Caco-2 (cell line): ENCODE measurements at regions not wholly inside any gene's neighbourhood (a gene's known extent, or its start where the extent isn't known, plus 50 kb on each side); places are given as distances from the start of the nearest gene placed in this dataset.
"Not testable (repeated sequence)": the region's sequence is repeated elsewhere in the genome, so short reads cannot be mapped to it uniquely, and the experiment has no call there.

Experiments
- BruUV-seq: library from RNA; stranded (reverse); fragments of 400-500 nt; replicated peaks from 2 replicates; lab custom pipeline; 2021; lab: Mats Ljungman, UMichigan
- CTCF ChIA-PET: fragments of 300-600 bp; sonication (Branson Sonifier 250); formaldehyde crosslinking; loops from one replicate; lab custom pipeline; 2022; ENCODE audit warnings: antibody characterized with exemption; lab: Charles Lee
- POLR2A ChIA-PET: fragments of 300-600 bp; sonication (Branson Sonifier 250); formaldehyde crosslinking; loops from one replicate; lab custom pipeline; 2022; ENCODE audit warnings: antibody characterized with exemption; lab: Charles Lee
- DNase-seq, 2 experiments: peaks; one replicate each; pipeline versions ENCODE4 v3.0.0 to v3.0.0-alpha.2; 2020 to 2022
- H3K27me3 ChIP-seq: replicated peaks from 2 replicates; pipeline ENCODE4 v1.6.0; 2011; ENCODE audit warnings: low read length; ENCODE audit not compliant: control insufficient read depth, insufficient read depth
- H3K36me3 ChIP-seq: 2 replicates; pipeline ENCODE4 v1.5.1; 2011; ENCODE audit warnings: low read length; ENCODE audit not compliant: control insufficient read depth, insufficient read depth
- H3K4me1 ChIP-seq: fragments of 250-450 bp; sonication (Bioruptor Pico); 2 replicates; pipeline ENCODE4 v1.5.1; 2020; ENCODE audit warnings: mild to moderate bottlenecking
- H3K4me3 ChIP-seq: 2 replicates; pipeline ENCODE4 v1.5.1; 2011; ENCODE audit warnings: low read depth, mild to moderate bottlenecking, control low read depth, low read length
- H3K9me3 ChIP-seq: fragments of 250-450 bp; sonication (Bioruptor Pico); 2 replicates; pipeline ENCODE4 v1.5.1; 2020; ENCODE audit warnings: mild to moderate bottlenecking, moderate library complexity
- H3K27ac Mint-ChIP-seq: one replicate; pipeline ENCODE4 v1.8.0; 2022; ENCODE audit warnings: mixed read lengths; ENCODE audit not compliant: unreplicated experiment
- H3K27me3 Mint-ChIP-seq: one replicate; pipeline ENCODE4 v1.8.0; 2022; ENCODE audit warnings: mixed read lengths; ENCODE audit not compliant: insufficient read depth, unreplicated experiment
- H3K36me3 Mint-ChIP-seq: one replicate; pipeline ENCODE4 v1.8.0; 2022; ENCODE audit warnings: mild to moderate bottlenecking, mixed read lengths; ENCODE audit not compliant: insufficient read depth, unreplicated experiment
- H3K4me1 Mint-ChIP-seq: one replicate; pipeline ENCODE4 v1.8.0; 2022; ENCODE audit warnings: low read depth, mixed read lengths; ENCODE audit not compliant: unreplicated experiment
- H3K4me3 Mint-ChIP-seq: one replicate; pipeline ENCODE4 v1.8.0; 2022; ENCODE audit warnings: mild to moderate bottlenecking, moderate library complexity, mixed read lengths; ENCODE audit not compliant: unreplicated experiment
- H3K9me3 Mint-ChIP-seq: one replicate; pipeline ENCODE4 v1.8.0; 2022; ENCODE audit warnings: mixed read lengths; ENCODE audit not compliant: unreplicated experiment
- CTCF ChIP-seq, 2 experiments: fragments of 200-600 bp in 1 of 2; IDR thresholded peaks; 1 replicate in 1 of 2; 2 replicates in 1 of 2; pipeline versions ENCODE4 v1.5.1 to v1.8.0; 2011 to 2022; ENCODE audit warnings: antibody characterized with exemption in 1 of 2, control low read depth in 1 of 2, inconsistent platforms in 1 of 2, low read depth in 1 of 2, low read length in 1 of 2, mild to moderate bottlenecking in 1 of 2, moderate library complexity in 1 of 2; ENCODE audit not compliant: insufficient read depth in 1 of 2, severe bottlenecking in 1 of 2, unreplicated experiment in 1 of 2
- intact Hi-C: fragments of 100-400 bp; cut with micrococcal nuclease; formaldehyde crosslinking; loops from one replicate; pipeline ENCODE4 v1.10.0; 2022; ENCODE audit not compliant: unreplicated experiment

DNA sequence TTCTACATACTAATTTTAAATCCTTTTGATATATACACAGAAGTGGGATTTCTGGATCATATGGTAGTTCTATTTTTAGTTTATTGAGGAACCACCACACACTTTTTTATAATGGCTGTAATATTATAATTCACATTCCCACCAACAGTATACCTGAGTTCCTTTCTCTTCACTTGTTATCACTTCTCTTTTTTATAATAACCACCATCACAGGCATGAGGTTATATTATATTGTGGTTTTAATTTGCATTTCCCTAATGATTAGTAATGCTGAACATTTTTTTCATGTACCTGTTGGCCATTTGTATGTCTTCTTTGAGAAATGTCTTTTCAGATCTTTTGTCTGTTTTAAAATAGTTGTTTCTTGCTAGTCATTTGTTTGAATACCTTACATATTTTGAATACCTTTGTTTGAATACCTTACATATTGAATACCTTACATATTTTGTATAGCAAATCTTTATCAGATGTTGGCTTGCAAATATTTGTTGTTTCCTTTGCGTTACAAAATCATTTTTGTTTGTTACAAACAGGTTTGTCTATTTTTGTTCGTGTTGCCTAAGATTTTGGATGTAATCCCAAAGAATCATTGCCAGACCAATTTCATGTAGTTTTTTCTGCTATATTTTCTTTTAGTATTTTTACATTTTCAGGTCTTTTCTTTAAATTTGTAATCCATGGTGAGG lies 198.5 kb upstream of the KLF8 start:
- H3K27me3 ChIP-seq: no peaks in the 10 kb centered on the region
- no TSS peak for BruUV-seq

DNA sequence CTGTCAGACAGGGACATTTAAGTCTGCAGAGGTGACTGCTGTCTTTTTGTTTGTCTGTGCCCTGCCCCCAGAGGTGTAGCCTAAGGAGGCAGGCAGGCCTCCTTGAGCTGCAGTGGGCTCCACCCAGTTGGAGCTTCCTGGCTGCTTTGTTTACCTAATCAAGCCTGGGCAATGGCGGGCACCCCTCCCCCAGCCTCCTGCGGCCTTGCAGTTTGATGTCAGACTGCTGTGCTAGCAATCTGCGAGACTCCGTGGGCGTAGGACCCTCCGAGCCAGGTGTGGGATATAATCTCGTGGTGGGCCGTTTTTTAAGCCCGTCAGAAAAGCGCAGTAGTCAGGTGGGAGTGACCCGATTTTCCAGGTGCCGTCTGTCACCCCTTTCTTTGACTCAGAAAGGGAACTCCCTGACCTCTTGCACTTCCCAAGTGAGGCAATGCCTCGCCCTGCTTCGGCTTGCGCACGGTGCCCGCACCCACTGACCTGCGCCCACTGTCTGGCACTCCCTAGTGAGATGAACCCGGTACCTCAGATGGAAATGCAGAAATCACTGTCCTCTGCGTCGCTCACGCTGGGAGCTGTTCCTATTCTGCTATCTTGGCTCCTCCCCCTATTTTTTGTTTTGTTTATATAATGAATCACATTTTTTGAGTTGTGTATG lies 179.4 kb upstream of the KLF8 start:
- H3K36me3 ChIP-seq, CTCF ChIA-PET, H3K4me3 ChIP-seq, H3K9me3 ChIP-seq, DNase-seq, H3K4me1 Mint-ChIP-seq, POLR2A ChIA-PET, H3K27me3 Mint-ChIP-seq, H3K27me3 ChIP-seq, intact Hi-C loops, H3K27ac Mint-ChIP-seq, BruUV-seq, H3K4me1 ChIP-seq, H3K36me3 Mint-ChIP-seq: not testable (repeated sequence)
- Mint-ChIP-seq H3K9me3 (peaks cover 16% of the 10 kb centered on the region), H3K4me3 (peak overlapping the region; percentile 14)

More for the DNA sequence above, 198.5 kb upstream of the KLF8 start:
- no peak overlapping the region for H3K4me3 ChIP-seq
- no peaks in the 10 kb centered on the region for H3K36me3 ChIP-seq
- H3K9me3 ChIP-seq: no peaks in the 10 kb centered on the region
- intact Hi-C loops: loop anchor here (10.0 kb wide), 1 partner anchor 81 kb away; no protein-coding TSS in a partner anchor
- no peak overlapping the region for H3K4me3 Mint-ChIP-seq
- no peak for DNase-seq
- H3K27me3 Mint-ChIP-seq: no peaks in the 10 kb centered on the region
- H3K4me1 Mint-ChIP-seq: peaks cover 7% of the 10 kb centered on the region
- no peaks in the 10 kb centered on the region for H3K36me3 Mint-ChIP-seq
- TF ChIP-seq CTCF (IDR thresholded peaks at IDR 0.05; ENCODE audit: insufficient read depth in 1 of 2, low read depth in 1 of 2, low read length in 1 of 2, severe bottlenecking in 1 of 2, unreplicated experiment in 1 of 2): no peak
- H3K27ac Mint-ChIP-seq: no peak overlapping the region
- POLR2A ChIA-PET: no interaction called here
- H3K4me1 ChIP-seq: peaks cover 20% of the 10 kb centered on the region
- no peaks in the 10 kb centered on the region for H3K9me3 Mint-ChIP-seq
- CTCF ChIA-PET: no interaction called here

GRCh38 chrX:56057325-56057724 lies 174.8 kb upstream of the KLF8 start:
- no peaks in the 10 kb centered on the region for H3K27me3 Mint-ChIP-seq
- POLR2A ChIA-PET: no interaction called here
- intact Hi-C loops: no loop called here

More at GRCh38 chrX:56057325-56057724, 174.8 kb upstream of the KLF8 start:
- DNase-seq: no peak
- Mint-ChIP-seq H3K27ac (no peak overlapping the region), H3K9me3 (peaks cover 26% of the 10 kb centered on the region), H3K4me3 (no peak overlapping the region), H3K4me1 (no peaks in the 10 kb centered on the region), H3K36me3 (no peaks in the 10 kb centered on the region)
- CTCF ChIA-PET: no interaction called here
- Histone ChIP-seq H3K27me3 (no peaks in the 10 kb centered on the region), H3K9me3 (no peaks in the 10 kb centered on the region), H3K4me3 (no peak overlapping the region), H3K4me1 (no peaks in the 10 kb centered on the region), H3K36me3 (no peaks in the 10 kb centered on the region)
- no peak for TF ChIP-seq CTCF (IDR thresholded peaks at IDR 0.05; ENCODE audit: insufficient read depth in 1 of 2, low read depth in 1 of 2, low read length in 1 of 2, severe bottlenecking in 1 of 2, unreplicated experiment in 1 of 2)
- no TSS peak for BruUV-seq
